ENCODE measurements at regions not wholly inside any gene's neighbourhood (a gene's known extent, or its start where the extent isn't known, plus 50 kb on each side); places are given as distances from the start of the nearest gene placed in this dataset.

- no peak for TF ChIP-seq CTCF (IDR thresholded peaks at IDR 0.05; ENCODE audit: control insufficient read depth, insufficient read depth, low read depth, low read length, missing control alignments)
- no peak for DNase-seq (ENCODE audit: low read depth)
- no peak overlapping the region for H3K4me3 ChIP-seq (ENCODE audit: control insufficient read depth, low read depth, low read length)
These were observed 347.5 kb downstream of the KCNA4 start for GRCh38 chr11:29669310-29669709.

- no peak for TF ChIP-seq CTCF (IDR thresholded peaks at IDR 0.05; ENCODE audit: control insufficient read depth, insufficient read depth, low read depth, low read length, missing control alignments)
- no peak for DNase-seq (ENCODE audit: low read depth)
- H3K4me3 ChIP-seq (ENCODE audit: control insufficient read depth, low read depth, low read length) = no peak overlapping the region
These were observed 359.1 kb downstream of the KCNA4 start for GRCh38 chr11:29657709-29658108.

GRCh38 chr11:29656597-29656996 lies 360.2 kb downstream of the KCNA4 start:
- TF ChIP-seq CTCF (IDR thresholded peaks at IDR 0.05; ENCODE audit: control insufficient read depth, insufficient read depth, low read depth, low read length, missing control alignments) = no peak
- H3K4me3 ChIP-seq (ENCODE audit: control insufficient read depth, low read depth, low read length) = no peak overlapping the region
- no peak for DNase-seq (ENCODE audit: low read depth)

- no peak for DNase-seq (ENCODE audit: low read depth)
- no peak overlapping the region for H3K4me3 ChIP-seq (ENCODE audit: control insufficient read depth, low read depth, low read length)
- no peak for TF ChIP-seq CTCF (IDR thresholded peaks at IDR 0.05; ENCODE audit: control insufficient read depth, insufficient read depth, low read depth, low read length, missing control alignments)
These were observed 371.5 kb downstream of the KCNA4 start for GRCh38 chr11:29645373-29645772.

GRCh38 chr11:29641201-29641600 lies 375.6 kb downstream of the KCNA4 start:
- no peak for TF ChIP-seq CTCF (IDR thresholded peaks at IDR 0.05; ENCODE audit: control insufficient read depth, insufficient read depth, low read depth, low read length, missing control alignments)
- DNase-seq (ENCODE audit: low read depth) = no peak
- no peak overlapping the region for H3K4me3 ChIP-seq (ENCODE audit: control insufficient read depth, low read depth, low read length)

GRCh38 chr11:29634744-29635143 lies 382.1 kb downstream of the KCNA4 start:
- no peak for TF ChIP-seq CTCF (IDR thresholded peaks at IDR 0.05; ENCODE audit: control insufficient read depth, insufficient read depth, low read depth, low read length, missing control alignments)

GRCh38 chr11:29634244-29634643 lies 382.6 kb downstream of the KCNA4 start:
- no peak for DNase-seq (ENCODE audit: low read depth)
- no peak overlapping the region for H3K4me3 ChIP-seq (ENCODE audit: control insufficient read depth, low read depth, low read length)
- TF ChIP-seq CTCF (IDR thresholded peaks at IDR 0.05; ENCODE audit: control insufficient read depth, insufficient read depth, low read depth, low read length, missing control alignments) = no peak

More at GRCh38 chr11:29634744-29635143, 382.1 kb downstream of the KCNA4 start:
- H3K4me3 ChIP-seq (ENCODE audit: control insufficient read depth, low read depth, low read length) = no peak overlapping the region
- DNase-seq (ENCODE audit: low read depth) = no peak
